SU-DHL-6 (cell line): ENCODE measurements at regions not wholly inside any gene's neighbourhood (a gene's known extent, or its start where the extent isn't known, plus 50 kb on each side); places are given as distances from the start of the nearest gene placed in this dataset.

ENCODE experiments used
- CTCF ChIP-seq: fragments of 200-600 bp; sonication (generic); IDR thresholded peaks from one replicate; pipeline ENCODE4 v1.5.1; 2017; ENCODE audit warnings: antibody characterized with exemption, mild to moderate bottlenecking, low read length, moderate library complexity; ENCODE audit not compliant: insufficient read depth, poor library complexity, severe bottlenecking
- EZH2phosphoT487 ChIP-seq: fragments of 200-600 bp; sonication (generic), shearing (Covaris generic); conservative IDR thresholded peaks from 2 replicates; pipeline ENCODE4 v1.6.1; 2018; ENCODE audit warnings: mild to moderate bottlenecking, antibody characterized with exemption, low read length, moderate library complexity, mixed read lengths

DNA sequence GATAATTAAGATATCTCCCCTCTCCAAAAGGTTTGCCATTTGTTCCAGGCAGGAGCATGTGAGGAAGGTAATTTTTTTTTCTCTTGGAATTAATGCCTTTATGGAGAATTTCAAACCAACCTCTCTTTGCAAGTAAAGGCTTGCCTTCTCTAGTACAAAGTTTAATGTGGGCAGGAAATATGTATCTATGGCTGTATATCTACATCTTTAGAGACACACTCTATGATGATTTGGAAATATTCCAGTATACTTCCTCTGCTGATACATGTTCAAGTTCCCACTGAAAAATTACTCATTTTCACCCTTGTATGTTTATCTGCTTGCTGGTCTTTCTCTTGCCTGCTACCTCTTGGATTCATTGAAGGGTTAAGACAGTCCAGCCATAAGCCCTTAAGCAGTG lies 83.5 kb upstream of the SEMA6A start:
- TF ChIP-seq CTCF (no peak), EZH2phosphoT487 (no peak)
